Endothelial cell of umbilical vein (primary cell): ENCODE measurements at regions not wholly inside any gene's neighbourhood (a gene's known extent, or its start where the extent isn't known, plus 50 kb on each side); places are given as distances from the start of the nearest gene placed in this dataset.

Experiments
- POLR2A ChIP-seq: IDR thresholded peaks from 2 replicates; pipeline ENCODE4 v1.6.1; 2012; ENCODE audit warnings: low read depth, mild to moderate bottlenecking, control low read depth, low read length
- TF ChIP-seq, protein P1 (sequence below), 2 donors: IDR thresholded peaks; 1 replicate in 1 of 2; 2 replicates in 1 of 2; pipeline ENCODE4 v1.5.1; 2011; ENCODE audit warnings: low read length in 2 of 2, mild to moderate bottlenecking in 2 of 2, moderate library complexity in 2 of 2, control low read depth in 1 of 2, inconsistent platforms in 1 of 2, low read depth in 1 of 2; ENCODE audit not compliant: insufficient read depth in 1 of 2; ENCODE audit errors: extremely low read depth in 1 of 2

DNA sequence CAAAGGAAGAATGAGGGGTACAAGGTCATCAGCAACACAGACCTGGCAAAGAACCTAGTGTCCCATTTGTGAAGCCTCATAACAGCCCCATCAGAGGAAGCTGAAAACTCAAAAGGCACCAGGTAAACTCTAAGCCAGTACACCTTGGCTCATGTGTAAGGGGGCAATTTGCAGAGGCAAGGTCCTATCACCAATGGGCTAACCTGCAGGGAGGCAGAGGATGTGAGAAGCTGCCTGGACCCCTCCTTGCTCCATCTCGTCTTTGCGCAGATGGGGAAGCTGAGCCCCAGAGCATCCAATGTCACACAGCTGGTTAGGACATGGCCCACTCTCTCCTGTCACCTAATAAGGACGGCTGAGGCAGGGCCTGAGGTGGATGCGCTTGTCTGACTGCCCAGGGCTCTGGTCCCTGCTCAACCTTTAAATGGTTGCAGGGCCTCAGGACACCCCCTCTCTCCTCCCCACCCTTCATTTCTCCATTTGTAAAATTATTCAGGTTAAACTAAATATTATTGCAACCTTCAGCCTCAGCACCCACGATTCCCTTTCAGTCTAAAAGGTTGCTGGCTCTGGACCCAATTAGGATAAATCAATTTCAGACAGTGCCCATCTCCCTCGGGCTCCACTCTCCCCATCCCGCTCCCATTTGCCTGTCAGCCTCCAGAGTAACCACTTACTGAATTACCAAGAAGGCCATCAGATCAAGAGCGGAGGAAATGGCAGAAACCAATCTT, 135.3 kb downstream of the OAT start:
- TF ChIP-seq POLR2A, result no peak
- TF ChIP-seq, protein P1, sequence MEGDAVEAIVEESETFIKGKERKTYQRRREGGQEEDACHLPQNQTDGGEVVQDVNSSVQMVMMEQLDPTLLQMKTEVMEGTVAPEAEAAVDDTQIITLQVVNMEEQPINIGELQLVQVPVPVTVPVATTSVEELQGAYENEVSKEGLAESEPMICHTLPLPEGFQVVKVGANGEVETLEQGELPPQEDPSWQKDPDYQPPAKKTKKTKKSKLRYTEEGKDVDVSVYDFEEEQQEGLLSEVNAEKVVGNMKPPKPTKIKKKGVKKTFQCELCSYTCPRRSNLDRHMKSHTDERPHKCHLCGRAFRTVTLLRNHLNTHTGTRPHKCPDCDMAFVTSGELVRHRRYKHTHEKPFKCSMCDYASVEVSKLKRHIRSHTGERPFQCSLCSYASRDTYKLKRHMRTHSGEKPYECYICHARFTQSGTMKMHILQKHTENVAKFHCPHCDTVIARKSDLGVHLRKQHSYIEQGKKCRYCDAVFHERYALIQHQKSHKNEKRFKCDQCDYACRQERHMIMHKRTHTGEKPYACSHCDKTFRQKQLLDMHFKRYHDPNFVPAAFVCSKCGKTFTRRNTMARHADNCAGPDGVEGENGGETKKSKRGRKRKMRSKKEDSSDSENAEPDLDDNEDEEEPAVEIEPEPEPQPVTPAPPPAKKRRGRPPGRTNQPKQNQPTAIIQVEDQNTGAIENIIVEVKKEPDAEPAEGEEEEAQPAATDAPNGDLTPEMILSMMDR (IDR thresholded peaks at IDR 0.05; ENCODE audit: extremely low read depth in 1 of 2, insufficient read depth in 1 of 2, low read depth in 1 of 2, low read length in 2 of 2), result no peak
